Stimulated activated naive CD8-positive, alpha-beta T cell treated with anti-CD3 and anti-CD28 coated beads, Interleukin-15, Interleukin-2, amounts not matched to agents 100 ng/mL and 50 ng/mL, for 24 hours (primary cell): ENCODE measurements at regions not wholly inside any gene's neighbourhood (a gene's known extent, or its start where the extent isn't known, plus 50 kb on each side); places are given as distances from the start of the nearest gene placed in this dataset.

Source experiments
- H3K27ac Mint-ChIP-seq: one replicate; pipeline ENCODE4 v1.8.0; 2021; ENCODE audit warnings: mild to moderate bottlenecking, mixed read lengths
- H3K27me3 Mint-ChIP-seq: one replicate; pipeline ENCODE4 v1.8.0; 2021; ENCODE audit warnings: mixed read lengths
- H3K36me3 Mint-ChIP-seq: one replicate; pipeline ENCODE4 v1.8.0; 2021; ENCODE audit warnings: low read depth, mixed read lengths
- H3K4me1 Mint-ChIP-seq: one replicate; pipeline ENCODE4 v1.8.0; 2021; ENCODE audit warnings: low read depth, mixed read lengths
- H3K4me3 Mint-ChIP-seq: one replicate; pipeline ENCODE4 v1.8.0; 2021; ENCODE audit warnings: mild to moderate bottlenecking, mixed read lengths
- H3K9me3 Mint-ChIP-seq: one replicate; pipeline ENCODE4 v1.8.0; 2021; ENCODE audit warnings: mixed read lengths

DNA sequence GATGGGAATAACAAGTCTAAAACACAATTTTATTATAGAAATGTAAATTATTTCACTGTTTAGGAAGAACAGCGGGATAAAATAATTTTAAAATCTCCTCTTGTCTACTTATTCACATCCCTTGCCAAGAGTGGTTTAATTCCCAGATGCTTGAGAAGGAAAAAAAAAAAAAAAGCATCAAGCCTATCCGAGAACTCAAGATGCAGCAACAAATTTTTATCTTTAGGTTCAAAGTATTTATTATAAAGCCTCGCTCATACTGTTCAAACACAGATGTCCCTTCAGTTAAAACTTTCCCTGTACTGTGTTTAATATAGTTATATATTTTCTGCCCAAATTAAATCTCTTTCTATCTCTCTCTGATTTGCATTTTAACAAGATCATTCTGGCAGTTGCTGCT, 1615.8 kb downstream of the PLA2G4A start:
- no peak overlapping the region for H3K4me3 Mint-ChIP-seq
- H3K27me3 Mint-ChIP-seq = no peaks in the 10 kb centered on the region
- H3K9me3 Mint-ChIP-seq = peaks cover 4% of the 10 kb centered on the region
- H3K4me1 Mint-ChIP-seq = no peaks in the 10 kb centered on the region
- H3K27ac Mint-ChIP-seq = no peak overlapping the region
- H3K36me3 Mint-ChIP-seq = no peaks in the 10 kb centered on the region

DNA sequence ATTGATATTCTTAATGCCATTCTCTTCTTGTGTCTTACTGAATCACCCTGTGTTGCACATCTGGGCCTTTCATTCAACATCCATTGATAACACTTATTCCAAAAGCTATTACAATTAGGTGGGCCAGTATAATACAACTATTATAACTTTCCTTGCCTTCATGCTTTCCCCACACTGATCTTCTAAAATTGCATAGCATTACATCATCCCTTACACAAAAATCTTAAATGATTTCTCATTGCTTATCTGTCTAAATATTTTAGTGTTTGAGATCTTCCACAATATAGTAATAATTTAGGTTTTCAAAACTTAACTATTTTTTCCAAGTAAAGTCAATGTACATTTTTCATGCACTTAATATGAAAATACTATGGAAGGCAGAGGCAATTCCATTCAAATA, 1634.1 kb downstream of the PLA2G4A start:
- H3K4me1 Mint-ChIP-seq = no peaks in the 10 kb centered on the region
- no peak overlapping the region for H3K4me3 Mint-ChIP-seq
- H3K27ac Mint-ChIP-seq = no peak overlapping the region
- peaks cover 9% of the 10 kb centered on the region for H3K9me3 Mint-ChIP-seq
- no peaks in the 10 kb centered on the region for H3K27me3 Mint-ChIP-seq
- no peaks in the 10 kb centered on the region for H3K36me3 Mint-ChIP-seq

DNA sequence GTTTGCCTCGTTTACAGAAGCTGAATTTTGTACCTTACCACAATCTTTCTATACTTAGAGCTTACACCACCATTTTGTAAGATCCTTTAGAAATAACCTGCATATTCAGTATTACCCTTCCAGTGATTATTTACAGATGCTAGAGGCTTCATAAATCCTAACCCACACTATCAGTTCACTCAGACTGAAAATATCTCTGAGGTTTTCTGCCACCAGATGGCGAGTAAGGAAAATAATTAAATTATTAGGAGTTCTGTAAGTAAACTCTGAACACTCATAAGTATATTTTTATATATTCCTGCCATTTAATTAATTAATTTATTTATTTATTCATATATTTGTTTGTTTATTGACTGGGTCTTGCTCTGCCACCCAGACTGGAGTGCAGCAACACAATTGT, 1635.2 kb downstream of the PLA2G4A start:
- no peaks in the 10 kb centered on the region for H3K4me1 Mint-ChIP-seq
- no peaks in the 10 kb centered on the region for H3K27me3 Mint-ChIP-seq
- no peak overlapping the region for H3K4me3 Mint-ChIP-seq
- H3K9me3 Mint-ChIP-seq = no peaks in the 10 kb centered on the region
- H3K36me3 Mint-ChIP-seq = no peaks in the 10 kb centered on the region
- no peak overlapping the region for H3K27ac Mint-ChIP-seq

GRCh38 chr1:188466539-188466938, 1637.8 kb downstream of the PLA2G4A start:
- Mint-ChIP-seq H3K4me3 (no peak overlapping the region), H3K27ac (no peak overlapping the region), H3K36me3 (no peaks in the 10 kb centered on the region), H3K4me1 (no peaks in the 10 kb centered on the region), H3K9me3 (no peaks in the 10 kb centered on the region), H3K27me3 (no peaks in the 10 kb centered on the region)

- Mint-ChIP-seq H3K27ac (no peak overlapping the region), H3K4me1 (no peaks in the 10 kb centered on the region), H3K9me3 (peaks cover 6% of the 10 kb centered on the region), H3K4me3 (no peak overlapping the region), H3K27me3 (no peaks in the 10 kb centered on the region), H3K36me3 (no peaks in the 10 kb centered on the region)
Observed at GRCh38 chr1:188476606-188477005, 1647.9 kb downstream of the PLA2G4A start.

GRCh38 chr1:188489336-188490112, 1660.8 kb downstream of the PLA2G4A start:
- Mint-ChIP-seq H3K36me3 (no peaks in the 10 kb centered on the region), H3K4me1 (no peaks in the 10 kb centered on the region), H3K4me3 (no peak overlapping the region), H3K27me3 (no peaks in the 10 kb centered on the region), H3K9me3 (peaks cover 4% of the 10 kb centered on the region), H3K27ac (no peak overlapping the region)

DNA sequence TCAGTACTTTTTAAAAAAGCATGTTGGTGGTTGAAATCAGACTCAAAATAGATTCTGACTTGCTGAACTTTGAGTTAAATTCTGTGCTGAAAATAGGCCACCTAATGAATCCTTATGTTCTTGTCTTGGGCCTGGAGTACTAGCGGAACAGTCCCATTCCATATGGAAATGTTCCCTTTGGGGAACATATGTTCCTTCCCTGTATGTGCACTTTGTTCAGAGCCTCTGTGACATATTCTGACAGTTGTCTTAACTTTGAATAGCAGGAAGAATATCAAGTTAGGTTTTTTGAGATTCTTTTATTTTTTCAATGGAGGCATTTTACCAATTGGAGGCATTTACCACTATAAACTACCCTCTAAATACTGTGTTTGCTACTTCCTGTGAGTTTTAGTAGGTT, 1667.8 kb downstream of the PLA2G4A start:
- Mint-ChIP-seq H3K27me3 (no peaks in the 10 kb centered on the region), H3K9me3 (peaks cover 26% of the 10 kb centered on the region), H3K27ac (no peak overlapping the region), H3K36me3 (no peaks in the 10 kb centered on the region), H3K4me1 (no peaks in the 10 kb centered on the region), H3K4me3 (no peak overlapping the region)

DNA sequence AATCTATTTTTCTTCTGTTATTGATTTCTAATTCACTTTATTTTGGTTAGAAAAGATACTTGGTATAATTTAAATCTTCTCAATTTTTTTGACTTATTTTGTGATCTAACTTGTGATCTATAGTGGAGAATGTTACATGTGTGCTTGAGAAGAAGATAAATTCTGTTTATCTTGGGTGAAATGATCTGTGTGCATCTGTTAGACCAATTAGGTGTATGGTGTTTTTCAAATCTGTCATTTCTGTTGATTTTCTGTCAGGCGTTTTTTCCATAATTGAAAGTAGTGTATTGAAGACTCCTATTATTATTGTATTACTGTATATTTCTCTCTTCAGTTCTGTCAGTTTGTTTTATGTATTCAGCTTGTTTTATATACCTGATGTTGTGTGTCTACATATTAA, 1668.3 kb downstream of the PLA2G4A start:
- no peaks in the 10 kb centered on the region for H3K27me3 Mint-ChIP-seq
- no peaks in the 10 kb centered on the region for H3K36me3 Mint-ChIP-seq
- H3K4me3 Mint-ChIP-seq = no peak overlapping the region
- no peaks in the 10 kb centered on the region for H3K4me1 Mint-ChIP-seq
- H3K9me3 Mint-ChIP-seq = peaks cover 27% of the 10 kb centered on the region
- H3K27ac Mint-ChIP-seq = no peak overlapping the region

GRCh38 chr1:188499690-188500089, 1670.9 kb downstream of the PLA2G4A start:
- H3K4me3 Mint-ChIP-seq = no peak overlapping the region
- no peaks in the 10 kb centered on the region for H3K27me3 Mint-ChIP-seq
- H3K27ac Mint-ChIP-seq = no peak overlapping the region
- H3K9me3 Mint-ChIP-seq = peaks cover 27% of the 10 kb centered on the region
- no peaks in the 10 kb centered on the region for H3K4me1 Mint-ChIP-seq
- no peaks in the 10 kb centered on the region for H3K36me3 Mint-ChIP-seq

DNA sequence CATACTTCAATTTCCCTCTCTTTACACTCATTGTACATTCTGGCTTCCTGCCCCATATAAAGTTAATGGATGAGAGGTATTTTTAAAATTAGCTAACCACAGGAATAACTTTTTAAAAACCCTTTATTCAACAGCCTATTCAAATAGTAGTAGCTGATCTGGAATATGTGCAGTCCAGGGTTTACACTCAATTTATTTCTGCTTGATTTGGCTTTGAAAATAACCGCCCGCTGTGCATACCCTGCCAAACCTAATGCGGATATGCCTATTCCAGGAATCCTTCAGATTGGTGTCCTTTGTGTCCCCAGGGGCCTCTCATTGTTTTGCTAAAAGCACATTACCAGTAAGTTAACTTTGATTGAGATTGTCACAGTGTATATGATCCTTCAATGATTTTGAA, 1686.2 kb downstream of the PLA2G4A start:
- no peaks in the 10 kb centered on the region for H3K36me3 Mint-ChIP-seq
- peaks cover 6% of the 10 kb centered on the region for H3K9me3 Mint-ChIP-seq
- no peak overlapping the region for H3K4me3 Mint-ChIP-seq
- H3K27me3 Mint-ChIP-seq = no peaks in the 10 kb centered on the region
- H3K4me1 Mint-ChIP-seq = no peaks in the 10 kb centered on the region
- H3K27ac Mint-ChIP-seq = no peak overlapping the region

- Mint-ChIP-seq H3K27ac (no peak overlapping the region), H3K4me3 (no peak overlapping the region), H3K36me3 (no peaks in the 10 kb centered on the region), H3K27me3 (no peaks in the 10 kb centered on the region), H3K9me3 (peaks cover 2% of the 10 kb centered on the region), H3K4me1 (no peaks in the 10 kb centered on the region)
Observed at GRCh38 chr1:188517139-188517538, 1688.4 kb downstream of the PLA2G4A start.

DNA sequence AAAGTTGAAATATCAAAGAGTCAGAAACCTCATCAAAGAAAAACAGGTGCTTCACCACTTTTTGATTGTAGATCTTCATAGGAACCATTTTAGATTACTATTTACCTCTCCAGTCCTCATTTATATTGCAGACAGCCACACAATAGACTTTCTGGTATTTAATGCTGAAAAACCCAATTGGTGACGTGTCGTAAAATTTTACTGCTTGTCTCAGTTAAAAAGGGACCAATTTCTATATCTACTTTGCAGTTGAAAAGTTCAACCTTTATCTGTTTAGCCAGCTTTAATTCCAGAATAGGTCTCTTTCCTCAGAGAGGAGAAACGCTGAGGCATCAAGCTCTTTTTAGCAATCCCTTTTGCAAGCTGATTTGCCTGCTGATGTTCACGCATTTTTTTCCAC, 1722.4 kb downstream of the PLA2G4A start:
- H3K4me3 Mint-ChIP-seq = no peak overlapping the region

DNA sequence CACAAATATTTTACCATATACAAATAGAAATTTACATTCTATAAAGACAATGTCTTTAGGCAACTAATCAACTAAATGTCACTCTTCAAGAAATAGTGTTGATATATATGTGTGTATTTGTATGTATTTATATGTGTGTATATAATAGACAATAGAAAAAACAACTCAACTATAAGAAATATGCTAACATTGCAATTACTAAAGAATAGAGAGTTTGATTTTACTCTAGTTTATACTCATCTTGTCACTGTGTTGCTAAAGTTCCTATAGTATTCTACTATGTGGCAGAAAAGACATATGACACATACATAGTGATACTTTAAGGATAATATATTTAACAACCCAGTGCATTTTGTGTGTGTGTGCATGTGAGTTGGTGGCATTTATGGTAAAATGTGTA, 1728.3 kb downstream of the PLA2G4A start:
- no peaks in the 10 kb centered on the region for H3K9me3 Mint-ChIP-seq
- no peaks in the 10 kb centered on the region for H3K27me3 Mint-ChIP-seq
- no peak overlapping the region for H3K4me3 Mint-ChIP-seq
- H3K27ac Mint-ChIP-seq = no peak overlapping the region
- no peaks in the 10 kb centered on the region for H3K36me3 Mint-ChIP-seq
- no peaks in the 10 kb centered on the region for H3K4me1 Mint-ChIP-seq

More for the DNA sequence above, 1722.4 kb downstream of the PLA2G4A start:
- Mint-ChIP-seq H3K4me1 (no peaks in the 10 kb centered on the region), H3K27ac (no peak overlapping the region), H3K27me3 (no peaks in the 10 kb centered on the region), H3K36me3 (no peaks in the 10 kb centered on the region), H3K9me3 (peaks cover 12% of the 10 kb centered on the region)

- no peak overlapping the region for H3K27ac Mint-ChIP-seq
- no peak overlapping the region for H3K4me3 Mint-ChIP-seq
Observed at GRCh38 chr1:188582911-188583532, 1754.3 kb downstream of the PLA2G4A start.

GRCh38 chr1:188584119-188584518, 1755.4 kb downstream of the PLA2G4A start:
- no peaks in the 10 kb centered on the region for H3K4me1 Mint-ChIP-seq
- no peaks in the 10 kb centered on the region for H3K36me3 Mint-ChIP-seq
- H3K4me3 Mint-ChIP-seq = no peak overlapping the region
- no peaks in the 10 kb centered on the region for H3K9me3 Mint-ChIP-seq
- H3K27me3 Mint-ChIP-seq = no peaks in the 10 kb centered on the region
- H3K27ac Mint-ChIP-seq = no peak overlapping the region

More at GRCh38 chr1:188582911-188583532, 1754.3 kb downstream of the PLA2G4A start:
- Mint-ChIP-seq H3K27me3 (no peaks in the 10 kb centered on the region), H3K9me3 (peaks cover 2% of the 10 kb centered on the region), H3K36me3 (no peaks in the 10 kb centered on the region), H3K4me1 (no peaks in the 10 kb centered on the region)

- Mint-ChIP-seq H3K4me3 (no peak overlapping the region), H3K4me1 (no peaks in the 10 kb centered on the region), H3K27me3 (no peaks in the 10 kb centered on the region), H3K27ac (no peak overlapping the region), H3K36me3 (no peaks in the 10 kb centered on the region), H3K9me3 (peaks cover 5% of the 10 kb centered on the region)
Observed at GRCh38 chr1:188590641-188591040, 1761.9 kb downstream of the PLA2G4A start.
